Tongue (tissue), 1 donor: ENCODE measurements at regions not wholly inside any gene's neighbourhood (a gene's known extent, or its start where the extent isn't known, plus 50 kb on each side); places are given as distances from the start of the nearest gene placed in this dataset.
A peak's percentile ranks its signal among the peaks of the same experiment; 100 is the strongest.
"Not testable (repeated sequence)": the region's sequence is repeated elsewhere in the genome, so short reads cannot be mapped to it uniquely, and the experiment has no call there.

ENCODE experiments used
- DNase-seq: peaks from one replicate; pipeline ENCODE4 v3.0.0-alpha.2; 2015

GRCh38 chr2:194086129-194086528 lies 1570.9 kb upstream of the SLC39A10 start:
- DNase-seq, result no peak

GRCh38 chr2:194079989-194080388 lies 1577.0 kb upstream of the SLC39A10 start:
- DNase-seq, result no peak

GRCh38 chr2:194077366-194077765 lies 1579.7 kb upstream of the SLC39A10 start:
- DNase-seq, result no peak

- peak; percentile 27 for DNase-seq
Observed at GRCh38 chr2:194062401-194062800, 1594.6 kb upstream of the SLC39A10 start.

GRCh38 chr2:194060269-194060668 lies 1596.8 kb upstream of the SLC39A10 start:
- no peak for DNase-seq

- no peak for DNase-seq
Observed at GRCh38 chr2:194054313-194054712, 1602.7 kb upstream of the SLC39A10 start.

GRCh38 chr2:194044321-194044720 lies 1612.7 kb upstream of the SLC39A10 start:
- DNase-seq, result no peak

GRCh38 chr2:194021130-194021529 lies 1635.9 kb upstream of the SLC39A10 start:
- DNase-seq, result not testable (repeated sequence)

- DNase-seq, result no peak
Observed at GRCh38 chr2:194020155-194020554, 1636.9 kb upstream of the SLC39A10 start.

GRCh38 chr2:194015751-194016150 lies 1641.3 kb upstream of the SLC39A10 start:
- DNase-seq, result no peak

- DNase-seq, result no peak
Observed at GRCh38 chr2:194014639-194015038, 1642.4 kb upstream of the SLC39A10 start.

- DNase-seq, result no peak
Observed at GRCh38 chr2:194004590-194005206, 1652.3 kb upstream of the SLC39A10 start.

GRCh38 chr2:194003911-194004310 lies 1653.1 kb upstream of the SLC39A10 start:
- DNase-seq, result no peak

- DNase-seq, result no peak
Observed at GRCh38 chr2:194002699-194003368, 1654.2 kb upstream of the SLC39A10 start.

- DNase-seq, result no peak
Observed at GRCh38 chr2:193990868-193991267, 1666.2 kb upstream of the SLC39A10 start.

GRCh38 chr2:193989645-193990044 lies 1667.4 kb upstream of the SLC39A10 start:
- no peak for DNase-seq

- no peak for DNase-seq
Observed at GRCh38 chr2:193988784-193989183, 1668.2 kb upstream of the SLC39A10 start.

GRCh38 chr2:193985272-193985671 lies 1671.8 kb upstream of the SLC39A10 start:
- no peak for DNase-seq

GRCh38 chr2:193980599-193980998 lies 1676.4 kb upstream of the SLC39A10 start:
- no peak for DNase-seq

GRCh38 chr2:193973781-193974180 lies 1683.2 kb upstream of the SLC39A10 start:
- DNase-seq, result no peak

GRCh38 chr2:193966590-193966989 lies 1690.4 kb upstream of the SLC39A10 start:
- DNase-seq, result no peak

- no peak for DNase-seq
Observed at GRCh38 chr2:193965263-193965662, 1691.8 kb upstream of the SLC39A10 start.

- DNase-seq, result peak; percentile 27
Observed at GRCh38 chr2:193963472-193964119, 1693.4 kb upstream of the SLC39A10 start.

GRCh38 chr2:193946806-193947205 lies 1710.2 kb upstream of the SLC39A10 start:
- DNase-seq, result no peak
